ENCODE measurements at regions not wholly inside any gene's neighbourhood (a gene's known extent, or its start where the extent isn't known, plus 50 kb on each side); places are given as distances from the start of the nearest gene placed in this dataset.

DNA sequence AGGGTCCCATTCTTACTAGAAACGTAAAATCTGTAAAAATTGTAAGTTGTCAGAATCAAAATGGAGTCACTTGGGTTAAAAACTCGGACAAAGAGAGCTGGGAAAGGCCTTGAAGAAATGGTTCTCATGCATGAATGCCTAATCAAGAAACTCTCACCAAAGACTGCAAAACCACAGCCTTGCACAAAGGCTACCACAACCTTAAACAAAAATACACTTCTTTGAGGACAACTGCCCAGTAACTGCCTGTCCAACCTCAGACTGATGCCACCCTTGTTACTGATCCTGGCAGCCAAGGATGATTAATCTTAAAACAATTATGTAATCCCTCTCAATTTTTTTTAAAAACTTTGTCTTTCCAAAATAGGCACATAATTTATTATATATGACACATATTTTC lies 299.3 kb downstream of the CCDC85A start:
- H3K4me1 ChIP-seq (ENCODE audit: insufficient read depth), result no peaks in the 10 kb centered on the region
- intact Hi-C loops (cut with DNase I), result no loop called here
- H3K4me3 ChIP-seq, result no peak overlapping the region
- DNase-seq, result no peak
- H3K27ac ChIP-seq, result no peak overlapping the region
- H3K27me3 ChIP-seq, result no peaks in the 10 kb centered on the region
- no peaks in the 10 kb centered on the region for H3K36me3 ChIP-seq
- WGBS, 3 donors, result 49 to 56% (median 51%) methylated on average over 2 of the region's 2 CpGs
- TF ChIP-seq POLR2A (IDR thresholded peaks at IDR 0.05) (no peak), EP300 (IDR thresholded peaks at IDR 0.05) (no peak)
- TF ChIP-seq, protein P1, sequence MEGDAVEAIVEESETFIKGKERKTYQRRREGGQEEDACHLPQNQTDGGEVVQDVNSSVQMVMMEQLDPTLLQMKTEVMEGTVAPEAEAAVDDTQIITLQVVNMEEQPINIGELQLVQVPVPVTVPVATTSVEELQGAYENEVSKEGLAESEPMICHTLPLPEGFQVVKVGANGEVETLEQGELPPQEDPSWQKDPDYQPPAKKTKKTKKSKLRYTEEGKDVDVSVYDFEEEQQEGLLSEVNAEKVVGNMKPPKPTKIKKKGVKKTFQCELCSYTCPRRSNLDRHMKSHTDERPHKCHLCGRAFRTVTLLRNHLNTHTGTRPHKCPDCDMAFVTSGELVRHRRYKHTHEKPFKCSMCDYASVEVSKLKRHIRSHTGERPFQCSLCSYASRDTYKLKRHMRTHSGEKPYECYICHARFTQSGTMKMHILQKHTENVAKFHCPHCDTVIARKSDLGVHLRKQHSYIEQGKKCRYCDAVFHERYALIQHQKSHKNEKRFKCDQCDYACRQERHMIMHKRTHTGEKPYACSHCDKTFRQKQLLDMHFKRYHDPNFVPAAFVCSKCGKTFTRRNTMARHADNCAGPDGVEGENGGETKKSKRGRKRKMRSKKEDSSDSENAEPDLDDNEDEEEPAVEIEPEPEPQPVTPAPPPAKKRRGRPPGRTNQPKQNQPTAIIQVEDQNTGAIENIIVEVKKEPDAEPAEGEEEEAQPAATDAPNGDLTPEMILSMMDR (IDR thresholded peaks at IDR 0.05), result no peak
- no peaks in the 10 kb centered on the region for H3K9me3 ChIP-seq

DNA sequence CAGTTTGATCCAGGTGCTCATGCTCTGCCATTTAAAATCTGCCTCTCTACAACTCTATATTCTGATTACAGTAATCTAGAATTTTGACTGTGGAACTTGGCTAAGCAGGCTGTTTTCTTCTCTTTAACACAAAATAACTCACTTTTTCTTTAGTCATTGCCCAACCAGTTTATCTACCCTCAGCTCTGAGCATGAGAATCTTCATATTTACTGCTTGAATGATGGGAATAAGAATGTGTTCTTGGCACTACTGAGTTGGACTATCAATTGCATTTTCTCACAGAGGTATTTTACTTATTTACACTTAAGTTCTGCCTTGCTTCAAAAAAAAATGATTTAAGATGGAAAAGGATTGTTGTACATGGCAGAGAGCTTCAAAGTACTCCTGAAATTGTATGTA lies 301.1 kb downstream of the CCDC85A start:
- DNase-seq, result no peak
- H3K27me3 ChIP-seq, result no peaks in the 10 kb centered on the region
- no peaks in the 10 kb centered on the region for H3K36me3 ChIP-seq
- H3K9me3 ChIP-seq, result no peaks in the 10 kb centered on the region
- no peak overlapping the region for H3K27ac ChIP-seq
- intact Hi-C loops (cut with DNase I), result no loop called here
- no peak for TF ChIP-seq POLR2A (IDR thresholded peaks at IDR 0.05)
- TF ChIP-seq, protein P1 (IDR thresholded peaks at IDR 0.05), result no peak
- TF ChIP-seq EP300 (IDR thresholded peaks at IDR 0.05), result no peak
- no peak overlapping the region for H3K4me3 ChIP-seq
- no peaks in the 10 kb centered on the region for H3K4me1 ChIP-seq (ENCODE audit: insufficient read depth)

DNA sequence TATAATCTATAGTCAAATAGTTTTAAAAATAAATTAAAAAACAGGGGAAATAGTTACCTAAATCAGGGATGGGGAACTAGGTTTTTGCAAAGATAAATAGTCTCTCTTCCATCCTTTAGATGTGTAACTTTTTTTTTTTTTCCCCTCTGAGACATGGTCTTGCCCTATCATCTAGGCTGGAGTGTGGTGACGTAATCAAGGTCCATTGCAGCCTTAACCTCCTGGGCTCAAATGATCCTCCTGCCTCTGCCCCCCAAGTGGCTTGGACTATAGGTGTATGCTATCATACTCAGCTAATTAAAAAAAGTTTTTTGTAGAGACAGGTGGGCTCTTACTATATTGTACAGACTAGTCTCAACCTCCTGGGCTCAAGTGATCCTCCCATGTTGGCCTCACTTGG lies 316.5 kb downstream of the CCDC85A start:
- intact Hi-C loops (cut with DNase I), result no loop called here
- Histone ChIP-seq H3K27me3 (no peaks in the 10 kb centered on the region), H3K36me3 (no peaks in the 10 kb centered on the region), H3K9me3 (no peaks in the 10 kb centered on the region), H3K27ac (no peak overlapping the region), H3K4me3 (no peak overlapping the region), H3K4me1 (ENCODE audit: insufficient read depth) (no peaks in the 10 kb centered on the region)
- 82 to 91% (median 84%) methylated on average over 1 of the region's 1 CpG for WGBS, 3 donors
- no peak for TF ChIP-seq EP300 (IDR thresholded peaks at IDR 0.05)
- no peak for TF ChIP-seq POLR2A (IDR thresholded peaks at IDR 0.05)
- TF ChIP-seq, protein P1 (IDR thresholded peaks at IDR 0.05), result no peak
- no peak for DNase-seq

DNA sequence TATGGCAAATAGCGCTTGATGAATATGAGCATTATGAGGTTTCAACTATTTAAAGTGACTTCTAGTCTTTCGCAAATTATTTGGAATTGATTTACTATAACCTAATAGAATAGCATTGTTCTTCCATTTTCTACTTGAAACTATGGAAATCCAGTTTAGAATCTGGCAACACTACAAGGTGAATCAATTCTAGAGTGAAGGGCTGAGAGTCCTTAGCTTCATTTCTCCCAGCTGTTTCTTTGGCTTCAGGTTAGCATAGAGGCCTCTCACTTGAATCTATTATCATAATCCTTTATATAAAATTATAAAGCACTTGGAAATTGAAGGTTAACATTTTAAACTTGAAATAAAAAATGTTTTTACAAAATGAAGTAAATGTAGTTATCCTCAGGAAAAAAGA lies 318.8 kb downstream of the CCDC85A start:
- no peaks in the 10 kb centered on the region for H3K9me3 ChIP-seq
- H3K4me1 ChIP-seq (ENCODE audit: insufficient read depth), result no peaks in the 10 kb centered on the region
- H3K4me3 ChIP-seq, result no peak overlapping the region
- DNase-seq, result no peak
- intact Hi-C loops (cut with DNase I), result no loop called here
- no peak for TF ChIP-seq POLR2A (IDR thresholded peaks at IDR 0.05)
- no peak for TF ChIP-seq EP300 (IDR thresholded peaks at IDR 0.05)
- TF ChIP-seq, protein P1 (IDR thresholded peaks at IDR 0.05), result no peak
- 92 to 95% (median 94%) methylated on average over 2 of the region's 2 CpGs for WGBS, 3 donors
- no peak overlapping the region for H3K27ac ChIP-seq
- no peaks in the 10 kb centered on the region for H3K27me3 ChIP-seq
- H3K36me3 ChIP-seq, result no peaks in the 10 kb centered on the region

DNA sequence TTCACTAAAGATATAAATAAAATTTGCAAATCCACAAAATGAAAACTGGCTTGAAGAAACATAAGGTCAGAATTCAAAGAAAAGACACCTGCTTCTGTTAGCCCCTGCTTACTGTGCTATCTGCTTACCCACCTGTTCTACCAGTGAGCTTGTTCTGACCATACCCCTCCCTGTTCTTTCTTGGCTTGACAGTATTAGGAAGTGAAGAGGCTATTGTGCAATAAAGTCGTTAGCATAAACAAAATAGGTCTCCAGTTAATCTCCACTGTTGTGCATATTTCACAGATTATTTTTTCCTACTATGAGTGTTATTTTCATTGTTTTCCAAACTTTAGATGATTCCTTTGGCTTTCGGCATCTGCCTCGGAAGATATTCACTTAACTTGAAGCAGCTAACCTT lies 322.1 kb downstream of the CCDC85A start:
- no peaks in the 10 kb centered on the region for H3K36me3 ChIP-seq
- H3K4me1 ChIP-seq (ENCODE audit: insufficient read depth), result no peaks in the 10 kb centered on the region
- no peaks in the 10 kb centered on the region for H3K9me3 ChIP-seq
- intact Hi-C loops (cut with DNase I), result no loop called here
- WGBS, 3 donors, result 26 to 62% (median 30%) methylated on average over 3 of the region's 3 CpGs
- no peak for TF ChIP-seq EP300 (IDR thresholded peaks at IDR 0.05)
- TF ChIP-seq, protein P1 (IDR thresholded peaks at IDR 0.05), result no peak
- no peak for TF ChIP-seq POLR2A (IDR thresholded peaks at IDR 0.05)
- no peak overlapping the region for H3K27ac ChIP-seq
- H3K27me3 ChIP-seq, result no peaks in the 10 kb centered on the region
- DNase-seq, result no peak
- no peak overlapping the region for H3K4me3 ChIP-seq

Data from ovary (tissue), 7 donors.